GM10248 (cell line): ENCODE measurements at regions not wholly inside any gene's neighbourhood (a gene's known extent, or its start where the extent isn't known, plus 50 kb on each side); places are given as distances from the start of the nearest gene placed in this dataset.

Source experiments
- CTCF ChIA-PET: fragments of 300-600 bp; sonication (Branson Sonifier 250); formaldehyde crosslinking; extraction: SDS; loops from one replicate; lab custom pipeline; 2021; ENCODE audit warnings: antibody characterized with exemption; lab: Yijun Ruan, JAX
- POLR2A ChIA-PET: fragments of 350-650 bp; sonication (Branson Sonifier 250); formaldehyde crosslinking; extraction: SDS; loops from one replicate; lab custom pipeline; 2020; ENCODE audit warnings: antibody characterized with exemption; lab: Yijun Ruan, JAX
- DNase-seq: peaks from one replicate; pipeline ENCODE4 v3.0.0; 2012; ENCODE audit errors: extremely low spot score
- TF ChIP-seq, protein P1 (sequence below): IDR thresholded peaks from 2 replicates; pipeline ENCODE4 v1.5.1; 2012; ENCODE audit warnings: mild to moderate bottlenecking, low read depth; ENCODE audit errors: extremely low read depth, missing control alignments, control extremely low read depth

DNA sequence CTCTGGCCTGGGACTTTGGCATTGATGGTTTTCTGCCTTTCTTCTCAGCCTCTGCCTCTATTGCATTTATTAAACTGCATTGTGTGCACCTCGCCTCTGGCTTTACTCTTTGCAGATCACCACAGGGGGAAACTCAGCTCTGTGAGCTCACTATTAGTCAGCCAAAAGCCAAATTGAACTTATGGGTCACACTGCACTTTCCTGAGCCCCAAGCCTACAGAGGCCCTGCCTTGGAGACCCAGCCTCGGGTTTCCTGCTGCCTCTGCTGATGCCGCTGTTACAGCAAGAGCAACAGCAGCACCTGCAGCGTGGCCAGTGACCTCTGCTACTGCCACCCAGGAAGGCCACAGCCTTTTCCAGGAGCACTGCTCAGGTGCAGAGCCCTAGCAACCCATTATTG is 122.5 kb downstream of the DAD1 start:
- ChIA-PET POLR2A (no interaction called here), CTCF (interaction anchor here (2.8 to 4.6 kb wide), 4 partner anchors 76 to 147 kb away, joined by 14 to 58 read pairs (median 24); no protein-coding TSS in a partner anchor)
- TF ChIP-seq, protein P1, sequence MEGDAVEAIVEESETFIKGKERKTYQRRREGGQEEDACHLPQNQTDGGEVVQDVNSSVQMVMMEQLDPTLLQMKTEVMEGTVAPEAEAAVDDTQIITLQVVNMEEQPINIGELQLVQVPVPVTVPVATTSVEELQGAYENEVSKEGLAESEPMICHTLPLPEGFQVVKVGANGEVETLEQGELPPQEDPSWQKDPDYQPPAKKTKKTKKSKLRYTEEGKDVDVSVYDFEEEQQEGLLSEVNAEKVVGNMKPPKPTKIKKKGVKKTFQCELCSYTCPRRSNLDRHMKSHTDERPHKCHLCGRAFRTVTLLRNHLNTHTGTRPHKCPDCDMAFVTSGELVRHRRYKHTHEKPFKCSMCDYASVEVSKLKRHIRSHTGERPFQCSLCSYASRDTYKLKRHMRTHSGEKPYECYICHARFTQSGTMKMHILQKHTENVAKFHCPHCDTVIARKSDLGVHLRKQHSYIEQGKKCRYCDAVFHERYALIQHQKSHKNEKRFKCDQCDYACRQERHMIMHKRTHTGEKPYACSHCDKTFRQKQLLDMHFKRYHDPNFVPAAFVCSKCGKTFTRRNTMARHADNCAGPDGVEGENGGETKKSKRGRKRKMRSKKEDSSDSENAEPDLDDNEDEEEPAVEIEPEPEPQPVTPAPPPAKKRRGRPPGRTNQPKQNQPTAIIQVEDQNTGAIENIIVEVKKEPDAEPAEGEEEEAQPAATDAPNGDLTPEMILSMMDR = no peak
- DNase-seq = peak; percentile 45

DNA sequence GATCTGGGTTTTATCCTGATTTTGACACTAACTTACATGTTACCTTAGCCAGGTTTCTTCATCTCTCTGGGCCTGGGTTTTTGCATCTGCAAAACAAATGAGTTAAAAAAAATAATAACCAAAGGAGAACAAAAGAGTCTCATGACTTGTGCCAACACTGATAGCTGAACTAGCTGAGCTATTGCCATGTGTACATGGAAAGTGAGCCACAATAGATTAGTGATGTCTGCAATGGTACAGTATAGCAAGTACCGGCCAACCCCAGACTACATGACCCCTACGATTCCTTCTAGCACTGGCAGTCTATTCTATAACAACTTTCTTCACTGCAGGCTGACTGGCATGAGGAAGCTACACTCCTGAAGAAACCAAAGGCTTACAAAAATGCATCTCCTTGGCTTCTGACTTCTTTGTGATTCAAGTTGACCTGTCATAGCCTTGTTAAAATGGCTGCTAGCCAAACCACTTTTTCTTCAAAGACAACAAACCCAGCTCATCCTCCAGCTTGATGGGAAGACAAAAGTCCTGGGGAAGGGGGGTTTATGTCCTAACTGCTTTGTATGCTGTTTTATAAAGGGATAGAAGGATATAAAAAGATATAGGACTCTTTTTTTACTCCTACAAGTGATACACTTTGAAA is 123.7 kb downstream of the DAD1 start:
- DNase-seq = no peak
- ChIA-PET CTCF (interaction anchor here (0.8 to 4.6 kb wide), 26 partner anchors 8 to 354 kb away, joined by 3 to 58 read pairs (median 4); partner anchors contain the start of gene DAD1), POLR2A (no interaction called here)
- TF ChIP-seq, protein P1 = no peak

DNA sequence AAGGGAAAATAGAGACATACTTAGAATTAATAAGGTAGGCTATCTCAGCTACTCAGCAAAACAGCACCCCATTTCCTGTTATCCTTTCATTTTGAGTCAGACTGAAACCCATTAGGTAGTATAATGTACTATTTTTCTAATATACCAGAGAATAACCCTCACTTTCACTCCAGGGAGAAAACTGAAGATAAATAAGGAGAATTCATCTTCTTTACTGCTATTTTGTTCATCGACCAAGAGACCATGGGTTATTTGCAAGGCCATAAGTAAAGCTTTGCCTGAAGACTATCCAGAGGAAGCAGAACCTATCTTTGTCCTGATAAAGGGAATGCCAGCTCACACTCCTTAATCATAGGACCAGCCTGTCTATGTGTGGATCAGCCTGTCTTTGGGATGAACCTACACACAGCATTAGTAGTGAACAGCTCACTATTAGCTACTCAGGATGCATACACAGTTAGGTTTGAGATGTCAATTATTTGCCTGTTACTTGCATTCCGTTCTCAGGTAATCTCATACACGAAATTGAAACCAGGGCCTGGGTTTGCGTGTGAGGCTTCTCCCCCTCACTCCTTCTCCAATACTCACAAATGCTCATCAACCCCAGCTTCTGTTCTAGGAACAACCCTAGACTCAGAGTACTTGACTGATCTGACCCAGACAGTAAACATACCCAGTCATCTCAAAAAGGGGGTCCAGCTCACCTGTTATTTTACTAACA is 124.4 kb downstream of the DAD1 start:
- CTCF ChIA-PET = interaction anchor here (0.8 to 4.6 kb wide), 28 partner anchors 9 to 353 kb away, joined by 3 to 58 read pairs (median 4); partner anchors contain the start of gene DAD1
- peak; percentile 55 for DNase-seq
- TF ChIP-seq, protein P1 = no peak
- POLR2A ChIA-PET = no interaction called here

DNA sequence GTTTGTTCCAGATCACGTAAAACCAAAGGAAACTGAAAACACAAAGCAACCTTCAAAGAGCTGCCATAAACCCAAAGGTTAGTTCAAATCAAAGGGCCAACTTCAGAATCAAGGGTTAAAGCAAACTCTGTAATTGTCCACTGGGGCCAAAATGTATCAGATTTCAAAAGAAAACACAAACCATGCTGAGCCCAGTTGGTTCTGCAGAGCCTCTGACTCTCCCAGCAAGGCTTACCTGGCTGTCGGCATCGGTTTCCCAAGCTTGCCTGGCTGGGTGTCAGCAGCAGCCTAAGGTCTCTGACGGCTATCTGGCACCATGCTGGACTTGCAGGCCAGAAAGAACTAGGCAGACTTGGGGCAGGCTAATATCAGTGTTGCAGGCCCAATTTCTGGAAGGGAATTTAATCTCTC is 125.3 kb downstream of the DAD1 start:
- TF ChIP-seq, protein P1 = no peak
- CTCF ChIA-PET = interaction anchor here (1.2 to 4.6 kb wide), 11 partner anchors 9 to 145 kb away, joined by 3 to 58 read pairs (median 6); no protein-coding TSS in a partner anchor

DNA sequence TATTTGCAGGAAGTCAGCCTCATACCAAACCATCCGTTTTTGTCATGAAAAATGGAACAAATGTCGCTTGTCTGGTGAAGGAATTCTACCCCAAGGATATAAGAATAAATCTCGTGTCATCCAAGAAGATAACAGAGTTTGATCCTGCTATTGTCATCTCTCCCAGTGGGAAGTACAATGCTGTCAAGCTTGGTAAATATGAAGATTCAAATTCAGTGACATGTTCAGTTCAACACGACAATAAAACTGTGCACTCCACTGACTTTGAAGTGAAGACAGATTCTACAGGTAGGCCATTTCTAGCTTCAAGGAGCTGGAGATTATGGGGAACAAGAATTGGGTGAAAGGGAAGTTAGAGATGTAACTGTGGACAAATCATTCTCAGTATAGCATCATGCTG is 126.1 kb downstream of the DAD1 start:
- CTCF ChIA-PET = interaction anchor here (1.0 to 4.6 kb wide), 10 partner anchors 9 to 392 kb away, joined by 3 to 58 read pairs (median 4); no protein-coding TSS in a partner anchor
- no peak for DNase-seq
- POLR2A ChIA-PET = no interaction called here
- TF ChIP-seq, protein P1 = no peak

More for the DNA sequence above, 125.3 kb downstream of the DAD1 start:
- no peak for DNase-seq
- POLR2A ChIA-PET = no interaction called here

DNA sequence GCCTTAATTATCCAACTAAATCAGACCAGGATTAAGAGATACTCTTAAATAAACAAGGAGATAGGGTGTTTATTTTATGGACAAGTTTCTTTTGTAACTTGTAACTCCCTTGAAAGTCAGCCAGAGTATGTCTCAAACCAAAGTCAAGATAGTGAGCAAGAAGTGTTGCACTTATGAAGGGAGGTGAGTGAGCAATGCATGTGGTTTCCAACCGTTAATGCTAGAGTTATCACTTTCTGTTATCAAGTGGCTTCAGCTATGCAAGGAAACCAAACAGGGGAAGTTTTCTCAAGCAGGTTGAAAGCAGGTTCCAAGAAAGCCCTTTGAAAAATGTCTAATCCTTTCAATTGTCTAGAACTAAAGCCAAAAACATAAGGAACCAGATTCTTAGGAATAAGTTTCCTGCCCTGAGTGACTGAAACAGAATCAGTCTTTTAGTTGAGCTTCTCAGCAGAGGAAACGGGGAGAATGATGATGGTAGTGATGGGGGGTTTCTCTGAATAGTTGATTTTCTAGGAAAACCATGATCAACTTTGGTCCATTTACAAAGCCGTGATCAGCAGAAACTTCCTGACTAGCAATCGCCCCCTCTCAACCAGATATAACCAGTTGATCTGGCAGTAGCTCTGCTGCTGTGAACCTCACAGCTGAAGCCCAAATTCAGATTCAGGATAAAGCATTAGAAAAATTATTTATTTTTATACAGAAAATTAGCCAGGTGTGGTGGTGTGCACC is 128.4 kb downstream of the DAD1 start:
- TF ChIP-seq, protein P1 = no peak
- peak; percentile 37 for DNase-seq
- CTCF ChIA-PET = interaction anchor here (0.8 to 8.9 kb wide), 9 partner anchors 9 to 196 kb away, joined by 3 to 56 read pairs (median 8); no protein-coding TSS in a partner anchor
- POLR2A ChIA-PET = no interaction called here
